Right lobe of liver (tissue), 6 donors: ENCODE measurements at regions not wholly inside any gene's neighbourhood (a gene's known extent, or its start where the extent isn't known, plus 50 kb on each side); places are given as distances from the start of the nearest gene placed in this dataset.
"Not testable (repeated sequence)": the region's sequence is repeated elsewhere in the genome, so short reads cannot be mapped to it uniquely, and the experiment has no call there.

ENCODE experiments used
- ATAC-seq, 4 donors: fragments of 200-7000 bp; cut with Tn5 transposase; one replicate each; pipeline ENCODE4 v1.9.1; 2020; ENCODE audit warnings: mild to moderate bottlenecking in 4 of 4, moderate library complexity in 4 of 4
- DNase-seq, 3 donors: peaks; one replicate each; pipeline ENCODE4 v3.0.0-alpha.2; 2020
- H3K27ac ChIP-seq, 3 donors: fragments of 200-600 bp; one replicate each; pipeline ENCODE4 v1.8.0; 2022
- H3K27me3 ChIP-seq, 2 donors: fragments of 200-600 bp; one replicate each; pipeline ENCODE4 v1.8.0; 2022
- H3K36me3 ChIP-seq, 4 donors: fragments of 200-600 bp; sonication (generic) in 1 of 4; one replicate each; pipeline versions ENCODE4 v1.5.1 to v1.8.0; 2017 to 2022; ENCODE audit warnings: control low read depth in 1 of 4
- H3K4me1 ChIP-seq, 4 donors: fragments of 200-600 bp; sonication (generic) in 1 of 4; one replicate each; pipeline versions ENCODE4 v1.5.1 to v1.8.0; 2017 to 2022; ENCODE audit warnings: control low read depth in 1 of 4
- H3K4me3 ChIP-seq, 3 donors: fragments of 200-600 bp; one replicate each; pipeline ENCODE4 v1.8.0; 2022
- H3K9me3 ChIP-seq, 4 donors: fragments of 200-600 bp; sonication (generic) in 1 of 4; one replicate each; pipeline versions ENCODE4 v1.5.1 to v1.8.0; 2017 to 2022; ENCODE audit warnings: control low read depth in 1 of 4
- WGBS: methylation state at CpG from one replicate; pipeline ENCODE4 v1.1.6; 2018; ENCODE audit warnings: low coverage, low lambda C conversion rate; ENCODE audit not compliant: insufficient coverage; ENCODE audit errors: missing lambda C conversion rate; 5-methylcytosine and 5-hydroxymethylcytosine counted together
- intact Hi-C, 2 donors: fragments of 100-400 bp; cut with DNase I; formaldehyde crosslinking; loops; one replicate each; pipeline versions ENCODE4 v1.11.2 to v1.14.1; 2022
- donor health status: DM: no; HTN: yes; CAD: no.
- donor health status: DM: no; HTN: no; CAD: no.
- donor health status: DM: no; HTN: no; CAD: no.
- donor health status: DM: no; HTN: yes; CAD: no.
- donor health status: DM: no; HTN: yes; CAD: no.

- H3K27ac ChIP-seq, H3K4me1 ChIP-seq, intact Hi-C loops, H3K36me3 ChIP-seq, H3K27me3 ChIP-seq, H3K4me3 ChIP-seq, ATAC-seq, DNase-seq, H3K9me3 ChIP-seq: not testable (repeated sequence)
- WGBS = 86% methylated on average over 2 of the region's 2 CpGs
Measured at GRCh38 chr9:40097992-40098391, 742.5 kb downstream of the SPATA31A1 start.

DNA sequence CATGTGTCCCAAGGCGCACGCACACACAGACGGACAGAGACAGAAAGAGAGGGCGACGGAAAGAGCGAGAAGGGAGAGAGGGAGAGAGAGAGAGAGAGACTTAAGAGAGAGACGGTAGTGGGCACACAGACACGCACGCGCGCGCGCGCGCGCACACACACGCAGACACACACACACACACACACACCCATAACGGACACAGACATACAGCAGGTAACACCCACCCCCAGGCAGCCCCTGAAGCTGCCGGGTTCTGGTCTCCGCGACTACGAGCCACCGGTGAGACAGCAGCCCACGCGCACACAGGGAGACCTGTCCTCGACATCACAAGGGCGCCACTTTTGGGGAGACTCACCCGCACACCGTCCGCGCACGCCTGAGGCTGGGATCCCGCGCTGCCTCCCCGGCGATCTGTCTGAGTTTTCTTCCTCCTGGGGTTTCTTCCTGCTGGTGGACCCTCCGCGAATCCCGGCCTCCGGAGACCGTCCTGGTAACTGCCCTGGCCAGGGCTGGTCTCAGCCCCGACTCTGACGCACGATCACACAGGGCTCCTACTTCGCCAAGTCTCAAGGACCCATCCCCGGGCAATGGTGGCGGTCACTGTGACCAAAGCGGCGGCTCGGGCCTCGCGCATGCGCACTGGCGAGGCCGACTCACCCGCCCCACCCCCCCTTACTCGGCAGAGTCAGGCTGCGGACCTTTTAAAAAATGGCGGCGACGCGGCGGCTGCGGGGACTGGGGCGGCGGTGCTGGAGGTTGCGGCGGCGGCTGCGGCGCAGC is 750.7 kb downstream of the SPATA31A1 start:
- WGBS = 0% methylated on average over 6 of the region's 71 CpGs
- H3K9me3 ChIP-seq, H3K27me3 ChIP-seq, intact Hi-C loops, H3K27ac ChIP-seq, H3K36me3 ChIP-seq, H3K4me1 ChIP-seq: not testable (repeated sequence)
- ATAC-seq (peak; percentile 78 to 89 (median 84)), DNase-seq (peak; percentile 27 to 48 (median 36))
- H3K4me3 ChIP-seq = peak overlapping the region in 2 of 3 donors; percentile 16 to 47

GRCh38 chr9:40106783-40107248 is 751.3 kb downstream of the SPATA31A1 start:
- DNase-seq, H3K27ac ChIP-seq, H3K36me3 ChIP-seq, intact Hi-C loops, H3K9me3 ChIP-seq, H3K27me3 ChIP-seq, H3K4me1 ChIP-seq, ATAC-seq: not testable (repeated sequence)
- peak overlapping the region in 1 of 3 donors; percentile 31 for H3K4me3 ChIP-seq
- WGBS = no CpG with 5 or more reads among the region's 33 CpGs

DNA sequence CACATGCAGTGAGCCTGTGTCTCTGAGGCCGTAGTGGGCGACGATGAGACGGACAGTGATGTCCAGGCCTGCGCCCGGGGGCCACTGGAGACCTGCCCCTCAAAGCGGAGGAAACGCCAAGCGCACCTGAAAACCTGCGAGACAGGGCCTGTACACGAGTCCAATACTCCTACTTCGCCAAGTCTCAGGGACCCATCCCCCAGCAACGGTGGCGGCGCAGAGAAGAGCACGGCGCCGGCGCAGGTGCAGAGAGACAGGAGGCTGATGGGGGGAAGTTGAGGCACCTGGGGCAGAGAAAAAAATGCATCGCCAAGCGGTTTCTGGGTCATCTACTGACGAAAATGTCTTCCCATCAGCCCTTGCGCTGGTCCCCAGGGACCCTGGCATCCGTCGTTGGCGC is 751.8 kb downstream of the SPATA31A1 start:
- H3K4me1 ChIP-seq, ATAC-seq, intact Hi-C loops, H3K4me3 ChIP-seq, H3K27me3 ChIP-seq, DNase-seq, H3K36me3 ChIP-seq, H3K27ac ChIP-seq, H3K9me3 ChIP-seq: not testable (repeated sequence)
- no CpG with 5 or more reads among the region's 26 CpGs for WGBS

GRCh38 chr9:40108465-40108864 is 753.0 kb downstream of the SPATA31A1 start:
- H3K4me1 ChIP-seq, intact Hi-C loops, H3K27ac ChIP-seq, H3K27me3 ChIP-seq, H3K9me3 ChIP-seq, H3K4me3 ChIP-seq, H3K36me3 ChIP-seq, DNase-seq, ATAC-seq: not testable (repeated sequence)
- WGBS = no CpG with 5 or more reads among the region's 30 CpGs

GRCh38 chr9:40110751-40111150 is 755.3 kb downstream of the SPATA31A1 start:
- H3K4me1 ChIP-seq, ATAC-seq, H3K36me3 ChIP-seq, intact Hi-C loops, H3K27me3 ChIP-seq, H3K4me3 ChIP-seq, H3K9me3 ChIP-seq, H3K27ac ChIP-seq: not testable (repeated sequence)
- DNase-seq = peak in 1 of 3 donors; percentile 21
- WGBS = no CpG with 5 or more reads among the region's 18 CpGs

GRCh38 chr9:40111571-40111970 is 756.1 kb downstream of the SPATA31A1 start:
- DNase-seq = peak in 1 of 3 donors; percentile 3
- H3K36me3 ChIP-seq, H3K27ac ChIP-seq, H3K9me3 ChIP-seq, ATAC-seq, intact Hi-C loops, H3K4me3 ChIP-seq, H3K27me3 ChIP-seq, H3K4me1 ChIP-seq: not testable (repeated sequence)
- 82% methylated on average over 7 of the region's 27 CpGs for WGBS

GRCh38 chr9:40130598-40130997 is 775.1 kb downstream of the SPATA31A1 start:
- H3K4me3 ChIP-seq, ATAC-seq, H3K9me3 ChIP-seq, H3K36me3 ChIP-seq, intact Hi-C loops, H3K27ac ChIP-seq, H3K4me1 ChIP-seq, DNase-seq, H3K27me3 ChIP-seq: not testable (repeated sequence)
- WGBS = no CpG with 5 or more reads among the region's 1 CpG

DNA sequence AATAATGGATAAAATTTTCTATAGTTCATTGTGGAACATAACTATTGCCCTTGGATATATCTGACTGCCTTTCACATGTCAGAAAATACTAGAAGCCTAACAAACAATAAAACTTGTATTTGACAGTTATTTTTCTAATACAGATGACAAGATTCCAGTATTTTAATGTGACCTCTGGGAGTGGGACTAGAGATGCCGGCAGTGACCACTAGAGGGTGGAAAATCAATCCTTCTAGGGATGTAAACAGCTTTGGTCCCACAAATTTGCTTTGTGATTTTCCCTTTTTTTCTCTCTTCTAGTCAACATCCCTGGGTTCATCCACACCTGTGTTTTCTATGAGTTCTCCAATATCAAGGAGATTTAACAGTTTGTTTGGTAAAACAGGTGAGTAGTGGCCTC is 813.7 kb downstream of the SPATA31A1 start:
- intact Hi-C loops, H3K4me3 ChIP-seq, H3K36me3 ChIP-seq, H3K9me3 ChIP-seq, H3K27ac ChIP-seq, H3K27me3 ChIP-seq, DNase-seq, H3K4me1 ChIP-seq: not testable (repeated sequence)
- ATAC-seq = peak; percentile 75 to 77 (median 76)
- no CpG with 5 or more reads among the region's 1 CpG for WGBS

- H3K36me3 ChIP-seq, H3K27ac ChIP-seq, H3K27me3 ChIP-seq, H3K4me3 ChIP-seq, H3K9me3 ChIP-seq, DNase-seq, ATAC-seq, H3K4me1 ChIP-seq, intact Hi-C loops: not testable (repeated sequence)
- no CpG with 5 or more reads among the region's 4 CpGs for WGBS
Measured at GRCh38 chr9:40173316-40173715, 817.8 kb downstream of the SPATA31A1 start.

- WGBS = no CpG with 5 or more reads among the region's 4 CpGs
- not testable (repeated sequence) for ATAC-seq
Measured at GRCh38 chr9:40174035-40174434, 818.6 kb downstream of the SPATA31A1 start.

GRCh38 chr9:40177403-40177802 is 821.9 kb downstream of the SPATA31A1 start:
- H3K9me3 ChIP-seq, H3K4me1 ChIP-seq, DNase-seq, H3K36me3 ChIP-seq, H3K27me3 ChIP-seq, H3K4me3 ChIP-seq, H3K27ac ChIP-seq, intact Hi-C loops: not testable (repeated sequence)
- peak in 2 of 4 donors; percentile 17 to 62 for ATAC-seq
- 33% methylated on average over 9 of the region's 23 CpGs for WGBS

More at GRCh38 chr9:40174035-40174434, 818.6 kb downstream of the SPATA31A1 start:
- H3K27me3 ChIP-seq, H3K36me3 ChIP-seq, H3K27ac ChIP-seq, DNase-seq, H3K9me3 ChIP-seq, H3K4me3 ChIP-seq, intact Hi-C loops, H3K4me1 ChIP-seq: not testable (repeated sequence)
